ENCODE measurements at regions not wholly inside any gene's neighbourhood (a gene's known extent, or its start where the extent isn't known, plus 50 kb on each side); places are given as distances from the start of the nearest gene placed in this dataset.
"Not testable (repeated sequence)": the region's sequence is repeated elsewhere in the genome, so short reads cannot be mapped to it uniquely, and the experiment has no call there.

- H3K27me3 ChIP-seq (ENCODE audit: control insufficient read depth in 2 of 2, insufficient read depth in 2 of 2, low read length in 2 of 2); H4K20me1 ChIP-seq (replicated peaks; ENCODE audit: control insufficient read depth, extremely low read depth, insufficient read depth, low read length); dilution Hi-C loops (cut with MboI; ENCODE audit: extremely low pct_ligation_motif_present, low sequenced_read_pairs); H3K9me1 ChIP-seq (replicated peaks; ENCODE audit: control insufficient read depth, extremely low read depth, insufficient read depth, low read length); POLR2A ChIA-PET; FAIRE-seq; H3K4me3 ChIP-seq (replicated peaks in 1 of 3; ENCODE audit: insufficient read depth in 1 of 3, low read depth in 1 of 3, low read length in 3 of 3); BruUV-seq (replicated peaks); DNase-seq (ENCODE audit: low read depth, low spot score); CTCF ChIA-PET; H3K9me3 ChIP-seq (replicated peaks; ENCODE audit: control insufficient read depth, insufficient read depth, low read length); H2AFZ ChIP-seq (ENCODE audit: low read depth, low read length); intact Hi-C loops (cut with micrococcal nuclease); H3K4me2 ChIP-seq (ENCODE audit: insufficient read depth, low read length); H3K27ac ChIP-seq (ENCODE audit: insufficient read depth, low read depth, low read length); H3K36me3 ChIP-seq (ENCODE audit: control insufficient read depth in 2 of 2, extremely low read depth in 1 of 2, insufficient read depth in 2 of 2, low read length in 2 of 2); H3K4me1 ChIP-seq (ENCODE audit: control insufficient read depth, extremely low read depth, insufficient read depth, low read length); H3K9ac ChIP-seq (replicated peaks; ENCODE audit: extremely low read depth, insufficient read depth, low read length); H3K79me2 ChIP-seq (ENCODE audit: control insufficient read depth, insufficient read depth, low read length): not testable (repeated sequence)
These were observed 125.3 kb downstream of the GATA3 start for GRCh38 chr10:8179773-8180172.

GRCh38 chr10:8180360-8181109 is 126.0 kb downstream of the GATA3 start:
- no peak overlapping the region for H3K27ac ChIP-seq (ENCODE audit: insufficient read depth, low read depth, low read length)
- H3K9ac ChIP-seq (replicated peaks; ENCODE audit: extremely low read depth, insufficient read depth, low read length): no peak overlapping the region
- H3K4me3 ChIP-seq (replicated peaks in 1 of 3; ENCODE audit: insufficient read depth in 1 of 3, low read depth in 1 of 3, low read length in 3 of 3): no peak overlapping the region
- BruUV-seq (replicated peaks): no TSS peak
- DNase-seq (ENCODE audit: low read depth, low spot score): no peak
- intact Hi-C loops (cut with micrococcal nuclease): no loop called here
- dilution Hi-C loops (cut with MboI; ENCODE audit: extremely low pct_ligation_motif_present, low sequenced_read_pairs): no loop called here
- H3K9me1 ChIP-seq (replicated peaks; ENCODE audit: control insufficient read depth, extremely low read depth, insufficient read depth, low read length): no peaks in the 10 kb centered on the region
- ChIA-PET POLR2A (no interaction called here), CTCF (interaction anchor here (1.0 kb wide), 1 partner anchor 13 kb away, joined by 4 read pairs; no protein-coding TSS in a partner anchor)
- no peaks in the 10 kb centered on the region for H3K79me2 ChIP-seq (ENCODE audit: control insufficient read depth, insufficient read depth, low read length)
- H2AFZ ChIP-seq (ENCODE audit: low read depth, low read length): no peak overlapping the region
- H3K4me1 ChIP-seq (ENCODE audit: control insufficient read depth, extremely low read depth, insufficient read depth, low read length): no peaks in the 10 kb centered on the region
- no peak for TF ChIP-seq POLR2A (IDR thresholded peaks at IDR 0.05; ENCODE audit: low read depth, low read length)
- TF ChIP-seq MYC (IDR thresholded peaks at IDR 0.05; ENCODE audit: low read depth, low read length): no peak
- H4K20me1 ChIP-seq (replicated peaks; ENCODE audit: control insufficient read depth, extremely low read depth, insufficient read depth, low read length): no peaks in the 10 kb centered on the region
- no peak for FAIRE-seq
- no peaks in the 10 kb centered on the region for H3K36me3 ChIP-seq (ENCODE audit: control insufficient read depth in 2 of 2, extremely low read depth in 1 of 2, insufficient read depth in 2 of 2, low read length in 2 of 2)
- no peak overlapping the region for H3K4me2 ChIP-seq (ENCODE audit: insufficient read depth, low read length)
- no peaks in the 10 kb centered on the region for H3K9me3 ChIP-seq (replicated peaks; ENCODE audit: control insufficient read depth, insufficient read depth, low read length)
- peaks cover 0 to 2% of the 10 kb centered on the region in 2 experiments for H3K27me3 ChIP-seq (ENCODE audit: control insufficient read depth in 2 of 2, insufficient read depth in 2 of 2, low read length in 2 of 2)

All from endothelial cell of umbilical vein (primary cell).